Urothelium cell line (cell line): ENCODE measurements at regions not wholly inside any gene's neighbourhood (a gene's known extent, or its start where the extent isn't known, plus 50 kb on each side); places are given as distances from the start of the nearest gene placed in this dataset.

Experiments used
- DNase-seq: peaks from one replicate; pipeline ENCODE4 v3.0.0; 2011; ENCODE audit warnings: low spot score, mixed read lengths
- FAIRE-seq: peaks from 2 replicates; lab custom pipeline; 2011; peaks lifted over from hg19 to GRCh38; lab: Jason Lieb, UNC

GRCh38 chr14:44720707-44721106 lies 213.6 kb upstream of the FSCB start:
- DNase-seq (no peak), FAIRE-seq (no peak)

GRCh38 chr14:44712024-44712815 lies 205.1 kb upstream of the FSCB start:
- no peak for FAIRE-seq
- DNase-seq: no peak

GRCh38 chr14:44701563-44702263 lies 194.6 kb upstream of the FSCB start:
- DNase-seq (peak; percentile 57), FAIRE-seq (peak; percentile 82)

GRCh38 chr14:44700694-44701093 lies 193.6 kb upstream of the FSCB start:
- DNase-seq (no peak), FAIRE-seq (no peak)

GRCh38 chr14:44700184-44700583 lies 193.1 kb upstream of the FSCB start:
- DNase-seq (peak; percentile 67), FAIRE-seq (no peak)

- FAIRE-seq (no peak), DNase-seq (no peak)
These were observed 192.3 kb upstream of the FSCB start for GRCh38 chr14:44699391-44699790.

- DNase-seq: no peak
- no peak for FAIRE-seq
These were observed 162.4 kb upstream of the FSCB start for GRCh38 chr14:44669496-44669895.

- DNase-seq (no peak), FAIRE-seq (no peak)
These were observed 156.1 kb upstream of the FSCB start for GRCh38 chr14:44663136-44663535.

GRCh38 chr14:44662250-44662891 lies 155.3 kb upstream of the FSCB start:
- no peak for FAIRE-seq

GRCh38 chr14:44658389-44658696 lies 151.3 kb upstream of the FSCB start:
- FAIRE-seq (no peak), DNase-seq (no peak)

More at GRCh38 chr14:44662250-44662891, 155.3 kb upstream of the FSCB start:
- no peak for DNase-seq

- FAIRE-seq (no peak), DNase-seq (no peak)
These were observed 150.8 kb upstream of the FSCB start for GRCh38 chr14:44657696-44658388.

- no peak for FAIRE-seq
- DNase-seq: no peak
These were observed 150.1 kb upstream of the FSCB start for GRCh38 chr14:44657203-44657602.

- FAIRE-seq: no peak
These were observed 147.5 kb upstream of the FSCB start for GRCh38 chr14:44654591-44654990.

GRCh38 chr14:44653641-44654040 lies 146.6 kb upstream of the FSCB start:
- FAIRE-seq: no peak
- no peak for DNase-seq

More at GRCh38 chr14:44654591-44654990, 147.5 kb upstream of the FSCB start:
- DNase-seq: no peak

GRCh38 chr14:44652640-44653039 lies 145.6 kb upstream of the FSCB start:
- DNase-seq (no peak), FAIRE-seq (no peak)

GRCh38 chr14:44649061-44649460 lies 142.0 kb upstream of the FSCB start:
- no peak for FAIRE-seq
- DNase-seq: no peak

GRCh38 chr14:44640416-44640815 lies 133.3 kb upstream of the FSCB start:
- DNase-seq: no peak
- FAIRE-seq: no peak

GRCh38 chr14:44639781-44640385 lies 132.8 kb upstream of the FSCB start:
- DNase-seq (no peak), FAIRE-seq (no peak)

GRCh38 chr14:44634692-44635091 lies 127.6 kb upstream of the FSCB start:
- DNase-seq (no peak), FAIRE-seq (no peak)

GRCh38 chr14:44626423-44626822 lies 119.3 kb upstream of the FSCB start:
- FAIRE-seq (peak; percentile 81), DNase-seq (no peak)

- FAIRE-seq (no peak), DNase-seq (no peak)
These were observed 118.0 kb upstream of the FSCB start for GRCh38 chr14:44625098-44625497.
